ENCODE measurements at regions not wholly inside any gene's neighbourhood (a gene's known extent, or its start where the extent isn't known, plus 50 kb on each side); places are given as distances from the start of the nearest gene placed in this dataset.

GRCh38 chr11:96607864-96608558 is 218.2 kb downstream of the JRKL start:
- ChIA-PET CTCF (no interaction called here), POLR2A (no interaction called here)
- no peak for TF ChIP-seq TARDBP (IDR thresholded peaks at IDR 0.05)
- TF ChIP-seq L3MBTL2 (conservative IDR thresholded peaks at IDR 0.05): no peak
- no peak for TF ChIP-seq NFRKB (IDR thresholded peaks at IDR 0.05)
- TF ChIP-seq BHLHE40 (IDR thresholded peaks at IDR 0.05; ENCODE audit: borderline replicate concordance): no peak
- TF ChIP-seq FOXM1 (IDR thresholded peaks at IDR 0.05; ENCODE audit: borderline replicate concordance): no peak
- TF ChIP-seq HDGF (IDR thresholded peaks at IDR 0.05; ENCODE audit: borderline replicate concordance): no peak
- no peak for TF ChIP-seq ARNT (IDR thresholded peaks at IDR 0.05)
- no peak for TF ChIP-seq ZNF384 (IDR thresholded peaks at IDR 0.05)
- DNase-seq (ENCODE audit: extremely low spot score): no peak

- POLR2A ChIA-PET: no interaction called here
- no peak for DNase-seq (ENCODE audit: extremely low spot score)
These were observed 224.3 kb downstream of the JRKL start for GRCh38 chr11:96614101-96614500.

DNA sequence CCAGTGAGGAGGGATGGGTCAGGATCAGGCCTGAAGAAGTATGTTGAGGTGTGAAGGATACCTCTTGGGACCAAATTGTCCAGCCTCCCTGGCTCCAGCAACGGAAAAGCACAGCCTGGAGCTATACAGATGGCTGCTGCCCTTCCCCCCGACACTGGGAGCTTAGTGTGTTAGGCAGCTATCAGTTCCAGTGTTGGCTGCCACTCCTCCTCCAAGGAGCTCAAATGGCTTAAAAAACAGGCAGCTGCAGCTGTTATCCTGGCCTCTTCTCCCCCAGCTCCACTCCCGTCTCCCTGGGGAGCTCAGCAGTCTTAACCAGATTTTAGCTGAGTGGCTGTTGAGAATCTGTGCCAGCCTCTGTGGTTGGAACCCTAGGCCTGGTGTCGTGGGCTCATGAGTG is 225.0 kb downstream of the JRKL start:
- ChIA-PET POLR2A (no interaction called here), CTCF (no interaction called here)
- no peak for DNase-seq (ENCODE audit: extremely low spot score)
- TF ChIP-seq LEF1 (IDR thresholded peaks at IDR 0.05; ENCODE audit: borderline replicate concordance) (no peak), ZNF384 (IDR thresholded peaks at IDR 0.05) (no peak), FOXA1 (IDR thresholded peaks at IDR 0.05) (no peak), BHLHE40 (IDR thresholded peaks at IDR 0.05; ENCODE audit: borderline replicate concordance) (no peak), CTBP1 (IDR thresholded peaks at IDR 0.05; ENCODE audit: borderline replicate concordance) (no peak), SP1 (IDR thresholded peaks at IDR 0.05) (no peak), FOXK2 (IDR thresholded peaks at IDR 0.05) (no peak), NFRKB (IDR thresholded peaks at IDR 0.05) (no peak), TARDBP (IDR thresholded peaks at IDR 0.05) (no peak), FOXM1 (IDR thresholded peaks at IDR 0.05; ENCODE audit: borderline replicate concordance) (no peak), HDGF (IDR thresholded peaks at IDR 0.05; ENCODE audit: borderline replicate concordance) (no peak), ARNT (IDR thresholded peaks at IDR 0.05) (no peak), ELF4 (IDR thresholded peaks at IDR 0.05) (no peak)

More at GRCh38 chr11:96614101-96614500, 224.3 kb downstream of the JRKL start:
- TF ChIP-seq ZNF384 (IDR thresholded peaks at IDR 0.05) (no peak), BHLHE40 (IDR thresholded peaks at IDR 0.05; ENCODE audit: borderline replicate concordance) (no peak), TARDBP (IDR thresholded peaks at IDR 0.05) (no peak), FOXK2 (IDR thresholded peaks at IDR 0.05) (no peak), HDGF (IDR thresholded peaks at IDR 0.05; ENCODE audit: borderline replicate concordance) (no peak), CTBP1 (IDR thresholded peaks at IDR 0.05; ENCODE audit: borderline replicate concordance) (no peak), FOXM1 (IDR thresholded peaks at IDR 0.05; ENCODE audit: borderline replicate concordance) (no peak), ARNT (IDR thresholded peaks at IDR 0.05) (no peak), SUZ12 (IDR thresholded peaks at IDR 0.05) (no peak), ELF4 (IDR thresholded peaks at IDR 0.05) (no peak)
- CTCF ChIA-PET: no interaction called here

DNA sequence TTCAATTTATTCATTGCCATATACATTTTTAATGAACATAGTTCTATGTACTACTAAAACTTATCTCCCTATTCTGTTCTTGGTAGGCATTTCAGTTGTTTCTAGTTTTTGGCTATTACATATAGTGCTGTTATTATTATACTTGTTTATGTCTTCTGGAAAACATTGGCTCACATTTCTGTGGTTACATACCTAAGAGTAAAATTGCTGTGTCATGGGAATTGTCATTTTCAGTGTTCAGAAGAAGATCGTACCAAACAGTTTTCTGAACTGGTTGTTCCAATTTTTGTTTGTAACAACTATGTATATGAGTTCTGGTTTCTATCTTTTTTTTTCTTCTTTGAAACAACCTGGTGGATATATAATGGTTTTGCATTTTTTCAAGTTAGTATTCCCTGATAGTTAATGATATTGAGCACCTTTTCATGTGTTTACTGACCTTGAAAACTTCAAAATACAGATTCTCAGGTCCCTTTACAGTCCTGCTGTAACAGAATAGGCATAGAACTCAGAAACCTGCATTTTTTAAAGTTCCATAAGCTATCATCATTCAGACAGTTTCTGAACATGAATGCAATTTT is 230.7 kb downstream of the JRKL start:
- POLR2A ChIA-PET: no interaction called here
- TF ChIP-seq SUZ12 (IDR thresholded peaks at IDR 0.05) (no peak), ELF4 (IDR thresholded peaks at IDR 0.05) (no peak), ZNF384 (IDR thresholded peaks at IDR 0.05) (no peak), SP1 (IDR thresholded peaks at IDR 0.05) (no peak), NFRKB (IDR thresholded peaks at IDR 0.05) (no peak), FOXA1 (IDR thresholded peaks at IDR 0.05) (no peak), L3MBTL2 (conservative IDR thresholded peaks at IDR 0.05) (no peak), HDGF (IDR thresholded peaks at IDR 0.05; ENCODE audit: borderline replicate concordance) (no peak), LEF1 (IDR thresholded peaks at IDR 0.05; ENCODE audit: borderline replicate concordance) (no peak), ARNT (IDR thresholded peaks at IDR 0.05) (no peak), BHLHE40 (IDR thresholded peaks at IDR 0.05; ENCODE audit: borderline replicate concordance) (no peak), CTBP1 (IDR thresholded peaks at IDR 0.05; ENCODE audit: borderline replicate concordance) (no peak), TARDBP (IDR thresholded peaks at IDR 0.05) (no peak), FOXK2 (IDR thresholded peaks at IDR 0.05) (no peak), FOXM1 (IDR thresholded peaks at IDR 0.05; ENCODE audit: borderline replicate concordance) (no peak), PKNOX1 (IDR thresholded peaks at IDR 0.05) (no peak)
- no peak for DNase-seq (ENCODE audit: extremely low spot score)

GRCh38 chr11:96621161-96621560 is 231.3 kb downstream of the JRKL start:
- POLR2A ChIA-PET: no interaction called here
- CTCF ChIA-PET: no interaction called here
- TF ChIP-seq TARDBP (IDR thresholded peaks at IDR 0.05): no peak
- TF ChIP-seq PKNOX1 (IDR thresholded peaks at IDR 0.05): no peak
- no peak for TF ChIP-seq SP1 (IDR thresholded peaks at IDR 0.05)
- no peak for TF ChIP-seq ZNF384 (IDR thresholded peaks at IDR 0.05)
- TF ChIP-seq ELF4 (IDR thresholded peaks at IDR 0.05): no peak
- no peak for TF ChIP-seq L3MBTL2 (conservative IDR thresholded peaks at IDR 0.05)
- no peak for TF ChIP-seq NFRKB (IDR thresholded peaks at IDR 0.05)
- no peak for TF ChIP-seq FOXM1 (IDR thresholded peaks at IDR 0.05; ENCODE audit: borderline replicate concordance)
- no peak for TF ChIP-seq FOXK2 (IDR thresholded peaks at IDR 0.05)
- TF ChIP-seq SUZ12 (IDR thresholded peaks at IDR 0.05): no peak
- no peak for TF ChIP-seq HDGF (IDR thresholded peaks at IDR 0.05; ENCODE audit: borderline replicate concordance)
- no peak for TF ChIP-seq ARNT (IDR thresholded peaks at IDR 0.05)
- TF ChIP-seq LEF1 (IDR thresholded peaks at IDR 0.05; ENCODE audit: borderline replicate concordance): no peak
- no peak for TF ChIP-seq CTBP1 (IDR thresholded peaks at IDR 0.05; ENCODE audit: borderline replicate concordance)
- no peak for TF ChIP-seq BHLHE40 (IDR thresholded peaks at IDR 0.05; ENCODE audit: borderline replicate concordance)
- no peak for TF ChIP-seq FOXA1 (IDR thresholded peaks at IDR 0.05)
- DNase-seq (ENCODE audit: extremely low spot score): no peak

More for the DNA sequence above, 230.7 kb downstream of the JRKL start:
- CTCF ChIA-PET: no interaction called here

DNA sequence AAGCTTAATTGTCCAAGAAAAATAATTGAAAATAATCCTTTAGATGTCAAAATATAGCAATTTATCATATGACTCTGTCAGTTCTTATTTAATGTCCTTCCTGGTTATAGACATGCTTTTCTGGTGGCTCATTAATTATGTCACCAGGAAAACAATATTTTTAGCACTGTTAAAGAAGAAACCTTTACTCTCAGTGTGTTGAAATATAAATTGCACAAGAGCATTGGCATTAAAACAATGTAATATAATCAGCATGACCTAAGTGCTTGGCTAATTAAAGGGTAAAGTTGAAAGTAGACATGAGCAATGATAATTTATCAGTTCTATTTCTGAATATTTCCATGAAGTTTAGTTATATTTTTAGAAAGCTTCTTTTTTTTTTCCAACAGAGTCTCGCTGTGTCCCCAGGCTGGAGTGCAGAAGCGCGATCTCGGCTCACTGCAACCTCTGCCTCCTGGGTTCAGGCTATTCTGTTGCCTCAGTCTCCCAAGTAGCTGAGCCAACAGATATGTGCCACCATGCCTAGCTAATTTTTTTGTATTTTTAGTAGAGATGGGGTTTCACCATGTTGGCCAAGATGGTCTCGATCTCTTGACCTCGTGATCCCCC is 232.3 kb downstream of the JRKL start:
- ChIA-PET CTCF (no interaction called here), POLR2A (no interaction called here)
- no peak for DNase-seq (ENCODE audit: extremely low spot score)
- TF ChIP-seq NFRKB (IDR thresholded peaks at IDR 0.05) (no peak), CTBP1 (IDR thresholded peaks at IDR 0.05; ENCODE audit: borderline replicate concordance) (no peak), FOXA1 (IDR thresholded peaks at IDR 0.05) (no peak), FOXM1 (IDR thresholded peaks at IDR 0.05; ENCODE audit: borderline replicate concordance) (no peak), SP1 (IDR thresholded peaks at IDR 0.05) (no peak), L3MBTL2 (conservative IDR thresholded peaks at IDR 0.05) (no peak)
